ENCODE measurements at regions not wholly inside any gene's neighbourhood (a gene's known extent, or its start where the extent isn't known, plus 50 kb on each side); places are given as distances from the start of the nearest gene placed in this dataset.

DNA sequence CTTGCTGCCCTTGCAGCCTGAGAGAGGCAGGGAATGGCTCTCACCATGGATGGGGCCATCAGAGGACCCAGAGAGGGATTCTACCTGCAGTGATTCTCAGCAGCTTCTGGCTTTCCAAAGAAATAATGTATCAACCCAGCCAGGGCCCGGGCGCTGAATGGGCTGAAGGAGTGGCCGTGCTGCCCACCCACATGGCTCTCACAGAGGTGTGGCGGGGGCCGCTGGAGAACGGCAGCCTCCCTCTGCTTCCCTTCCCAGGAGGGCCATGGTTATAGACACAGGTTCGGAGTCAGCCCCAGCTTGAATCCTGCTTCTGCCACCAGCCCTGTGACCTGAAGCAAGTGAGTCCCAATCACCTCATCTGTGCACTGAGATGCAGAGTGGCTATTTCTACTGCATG is 82.7 kb downstream of the THAP12 start:
- TF ChIP-seq, protein P1, sequence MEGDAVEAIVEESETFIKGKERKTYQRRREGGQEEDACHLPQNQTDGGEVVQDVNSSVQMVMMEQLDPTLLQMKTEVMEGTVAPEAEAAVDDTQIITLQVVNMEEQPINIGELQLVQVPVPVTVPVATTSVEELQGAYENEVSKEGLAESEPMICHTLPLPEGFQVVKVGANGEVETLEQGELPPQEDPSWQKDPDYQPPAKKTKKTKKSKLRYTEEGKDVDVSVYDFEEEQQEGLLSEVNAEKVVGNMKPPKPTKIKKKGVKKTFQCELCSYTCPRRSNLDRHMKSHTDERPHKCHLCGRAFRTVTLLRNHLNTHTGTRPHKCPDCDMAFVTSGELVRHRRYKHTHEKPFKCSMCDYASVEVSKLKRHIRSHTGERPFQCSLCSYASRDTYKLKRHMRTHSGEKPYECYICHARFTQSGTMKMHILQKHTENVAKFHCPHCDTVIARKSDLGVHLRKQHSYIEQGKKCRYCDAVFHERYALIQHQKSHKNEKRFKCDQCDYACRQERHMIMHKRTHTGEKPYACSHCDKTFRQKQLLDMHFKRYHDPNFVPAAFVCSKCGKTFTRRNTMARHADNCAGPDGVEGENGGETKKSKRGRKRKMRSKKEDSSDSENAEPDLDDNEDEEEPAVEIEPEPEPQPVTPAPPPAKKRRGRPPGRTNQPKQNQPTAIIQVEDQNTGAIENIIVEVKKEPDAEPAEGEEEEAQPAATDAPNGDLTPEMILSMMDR (conservative IDR thresholded peaks at IDR 0.05; ENCODE audit: low read depth, low read length): no peak
- no peak for TF ChIP-seq EZH2 (IDR thresholded peaks at IDR 0.05; ENCODE audit: borderline replicate concordance, low read depth, low read length, poor library complexity, severe bottlenecking)

DNA sequence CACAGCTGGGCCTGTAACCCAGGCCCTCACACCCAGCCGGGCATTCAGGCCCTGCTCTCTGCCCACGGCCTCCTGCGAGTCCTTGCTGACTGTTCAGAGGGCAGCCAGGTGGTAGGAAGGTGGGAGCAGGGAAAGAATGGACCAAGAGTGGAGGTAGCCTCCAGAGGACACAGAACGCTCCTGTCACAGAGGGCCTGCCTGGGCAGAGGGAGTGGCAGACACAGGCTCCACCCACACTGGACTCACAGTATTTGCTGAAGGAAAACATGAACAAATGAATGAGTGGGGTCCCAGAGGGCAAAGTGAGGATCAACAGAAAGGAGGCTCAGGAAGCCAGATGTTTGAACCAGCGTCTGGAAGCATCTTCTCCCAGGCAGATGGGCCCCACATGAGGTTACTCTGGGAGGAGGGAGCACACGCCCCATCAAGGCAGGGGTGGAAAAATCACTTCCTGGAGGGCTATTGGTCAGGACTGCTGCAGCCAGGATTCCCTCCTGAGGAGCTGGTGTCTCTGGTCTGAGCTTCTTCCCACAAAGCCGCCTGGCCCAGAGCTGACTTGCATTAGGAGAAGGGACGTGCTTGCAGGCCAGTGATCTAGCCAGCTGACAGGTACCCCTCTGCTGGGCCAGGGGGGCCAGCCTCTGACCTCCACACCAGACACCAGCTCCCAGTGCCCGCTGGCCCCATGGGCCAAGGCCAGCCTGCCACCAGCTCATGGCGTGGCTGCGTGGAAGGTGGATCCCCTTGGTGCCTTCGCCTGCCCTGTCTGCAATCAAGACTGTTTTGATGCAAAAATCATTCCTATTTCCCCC is 84.0 kb downstream of the THAP12 start:
- no peak for TF ChIP-seq EZH2 (IDR thresholded peaks at IDR 0.05; ENCODE audit: borderline replicate concordance, low read depth, low read length, poor library complexity, severe bottlenecking)
- CTCF ChIA-PET: no interaction called here
- POLR2A ChIA-PET (ENCODE audit: low non-redundant PET): no interaction called here

More for the DNA sequence above, 82.7 kb downstream of the THAP12 start:
- H3K27me3 ChIP-seq (replicated peaks; ENCODE audit: insufficient read depth, low read depth, low read length, poor library complexity): no peaks in the 10 kb centered on the region
- POLR2A ChIA-PET (ENCODE audit: low non-redundant PET): no interaction called here
- no peaks in the 10 kb centered on the region for H3K9me3 ChIP-seq (ENCODE audit: low read depth, low read length, poor library complexity, severe bottlenecking)
- DNase-seq (ENCODE audit: low spot score): no peak
- no peaks in the 10 kb centered on the region for H3K36me3 ChIP-seq (ENCODE audit: insufficient read depth, low read length, poor library complexity, severe bottlenecking)
- intact Hi-C loops (cut with micrococcal nuclease; ENCODE audit: unreplicated experiment): no loop called here
- H3K4me1 ChIP-seq (ENCODE audit: insufficient read depth, low read length, poor library complexity, severe bottlenecking): no peaks in the 10 kb centered on the region
- no peak overlapping the region for H3K27ac ChIP-seq (ENCODE audit: low read depth, low read length, poor library complexity, severe bottlenecking)
- no peak overlapping the region for H3K4me3 ChIP-seq (ENCODE audit: low read depth, low read length, poor library complexity, severe bottlenecking)
- CTCF ChIA-PET: interaction anchor here (0.7 kb wide), 1 partner anchor 90 kb away, joined by 4 read pairs; no protein-coding TSS in a partner anchor
- no TSS peak for BruUV-seq (replicated peaks)

DNA sequence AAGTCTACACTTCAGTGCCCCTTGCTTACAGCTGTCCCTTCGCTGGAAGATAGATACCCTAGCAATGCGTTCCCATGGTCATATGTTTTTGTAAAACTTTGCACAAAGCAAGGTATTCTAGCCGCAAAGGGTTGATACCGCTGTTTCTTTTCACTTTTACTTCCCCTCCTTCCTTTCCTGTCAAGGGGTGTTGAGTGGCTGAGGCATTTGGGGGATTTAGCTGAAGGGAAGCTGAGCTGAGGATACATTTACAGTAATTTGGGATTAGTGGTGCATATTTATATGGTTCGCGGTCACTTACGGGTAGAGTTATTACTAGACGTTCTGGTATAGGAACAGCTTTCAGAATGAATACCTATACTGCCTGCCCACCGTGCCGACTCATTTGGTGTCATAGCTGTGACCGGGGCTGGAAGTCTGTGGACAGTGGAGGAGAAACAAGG is 86.9 kb upstream of the WNT11 start:
- Histone ChIP-seq H3K4me3 (ENCODE audit: low read depth, low read length, poor library complexity, severe bottlenecking) (no peak overlapping the region), H3K27me3 (replicated peaks; ENCODE audit: insufficient read depth, low read depth, low read length, poor library complexity) (no peaks in the 10 kb centered on the region), H3K9me3 (ENCODE audit: low read depth, low read length, poor library complexity, severe bottlenecking) (no peaks in the 10 kb centered on the region), H3K4me1 (ENCODE audit: insufficient read depth, low read length, poor library complexity, severe bottlenecking) (no peaks in the 10 kb centered on the region), H3K27ac (ENCODE audit: low read depth, low read length, poor library complexity, severe bottlenecking) (no peak overlapping the region), H3K36me3 (ENCODE audit: insufficient read depth, low read length, poor library complexity, severe bottlenecking) (no peaks in the 10 kb centered on the region)
- intact Hi-C loops (cut with micrococcal nuclease; ENCODE audit: unreplicated experiment): no loop called here
- ChIA-PET CTCF (interaction anchor here (0.6 kb wide), 1 partner anchor 25 kb away, joined by 3 read pairs; no protein-coding TSS in a partner anchor), POLR2A (ENCODE audit: low non-redundant PET) (no interaction called here)
- no peak for DNase-seq (ENCODE audit: low spot score)
- BruUV-seq (replicated peaks): no TSS peak
- TF ChIP-seq, protein P1 (conservative IDR thresholded peaks at IDR 0.05; ENCODE audit: low read depth, low read length): no peak
- TF ChIP-seq EZH2 (IDR thresholded peaks at IDR 0.05; ENCODE audit: borderline replicate concordance, low read depth, low read length, poor library complexity, severe bottlenecking): no peak

More for the DNA sequence above, 84.0 kb downstream of the THAP12 start:
- H3K27ac ChIP-seq (ENCODE audit: low read depth, low read length, poor library complexity, severe bottlenecking): no peak overlapping the region
- no peak overlapping the region for H3K4me3 ChIP-seq (ENCODE audit: low read depth, low read length, poor library complexity, severe bottlenecking)
- intact Hi-C loops (cut with micrococcal nuclease; ENCODE audit: unreplicated experiment): no loop called here
- no TSS peak for BruUV-seq (replicated peaks)
- H3K9me3 ChIP-seq (ENCODE audit: low read depth, low read length, poor library complexity, severe bottlenecking): no peaks in the 10 kb centered on the region
- DNase-seq (ENCODE audit: low spot score): no peak
- no peaks in the 10 kb centered on the region for H3K36me3 ChIP-seq (ENCODE audit: insufficient read depth, low read length, poor library complexity, severe bottlenecking)
- no peaks in the 10 kb centered on the region for H3K27me3 ChIP-seq (replicated peaks; ENCODE audit: insufficient read depth, low read depth, low read length, poor library complexity)
- H3K4me1 ChIP-seq (ENCODE audit: insufficient read depth, low read length, poor library complexity, severe bottlenecking): no peaks in the 10 kb centered on the region

All from A673 (cell line).